HG03139 (cell line): ENCODE measurements at regions not wholly inside any gene's neighbourhood (a gene's known extent, or its start where the extent isn't known, plus 50 kb on each side); places are given as distances from the start of the nearest gene placed in this dataset.
A peak's percentile ranks its signal among the peaks of the same experiment; 100 is the strongest.

ENCODE experiments used
- ATAC-seq: cut with Tn5 transposase; IDR thresholded peaks from one replicate; pipeline ENCODE4 v1.9.1; 2021; ENCODE audit not compliant: unreplicated experiment

DNA sequence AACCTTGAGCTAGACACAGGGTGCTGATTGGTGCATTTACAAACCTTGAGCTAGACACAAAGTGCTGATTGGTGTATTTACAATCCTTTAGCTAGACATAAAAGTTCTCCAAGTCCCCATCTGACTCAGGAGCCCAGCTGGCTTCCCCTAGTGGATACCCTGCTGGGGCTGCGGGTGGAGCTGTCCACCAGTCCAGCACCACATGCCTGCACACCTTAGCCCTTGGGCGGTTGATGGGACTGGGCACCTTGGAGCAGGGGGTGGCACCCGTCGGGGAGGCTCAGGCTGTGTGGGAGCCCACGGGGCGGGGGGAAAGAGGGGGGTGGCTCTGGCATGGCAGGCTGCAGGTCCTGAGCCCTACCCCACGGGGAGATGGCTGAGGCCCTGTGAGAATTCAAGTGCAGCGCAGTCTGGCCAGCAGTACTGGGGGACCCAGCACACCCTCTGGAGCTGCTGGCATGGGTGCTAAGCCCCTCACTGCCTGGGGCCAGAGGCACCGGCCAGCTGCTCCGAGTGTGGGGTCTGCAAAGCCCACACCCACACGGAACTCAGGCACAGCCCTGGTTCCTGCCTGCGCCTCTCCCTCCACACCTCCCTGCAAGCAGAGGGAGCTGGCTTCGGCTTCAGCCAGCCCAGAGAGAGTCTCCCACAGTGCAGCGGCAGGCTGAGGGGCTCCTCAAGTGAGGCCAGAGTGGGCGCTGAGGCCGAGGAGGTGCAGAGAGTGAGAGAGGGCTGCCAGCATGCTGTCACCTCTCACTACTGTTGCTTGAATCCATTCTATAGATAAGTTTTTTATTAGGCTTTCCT is 369.8 kb upstream of the SMIM30 start:
- no peak for ATAC-seq

DNA sequence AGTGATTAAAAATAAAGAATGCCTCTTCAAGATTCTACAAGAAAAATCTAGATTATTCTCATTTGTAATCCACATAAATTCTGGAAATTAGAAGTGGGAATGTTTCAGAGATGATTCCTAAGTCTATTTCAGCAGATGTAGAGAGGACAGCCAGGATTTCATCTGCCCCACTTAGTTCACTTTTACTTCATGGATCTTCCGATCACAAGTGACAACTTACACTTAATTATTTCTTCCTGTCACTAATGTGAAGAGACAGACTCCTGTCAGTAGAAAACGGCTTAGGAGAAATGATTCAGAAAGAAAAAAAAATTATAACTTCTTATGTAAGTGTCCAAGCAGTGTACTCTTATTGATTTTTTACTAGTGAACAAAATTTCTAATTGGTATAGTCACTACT is 368.2 kb upstream of the SMIM30 start:
- no peak for ATAC-seq

DNA sequence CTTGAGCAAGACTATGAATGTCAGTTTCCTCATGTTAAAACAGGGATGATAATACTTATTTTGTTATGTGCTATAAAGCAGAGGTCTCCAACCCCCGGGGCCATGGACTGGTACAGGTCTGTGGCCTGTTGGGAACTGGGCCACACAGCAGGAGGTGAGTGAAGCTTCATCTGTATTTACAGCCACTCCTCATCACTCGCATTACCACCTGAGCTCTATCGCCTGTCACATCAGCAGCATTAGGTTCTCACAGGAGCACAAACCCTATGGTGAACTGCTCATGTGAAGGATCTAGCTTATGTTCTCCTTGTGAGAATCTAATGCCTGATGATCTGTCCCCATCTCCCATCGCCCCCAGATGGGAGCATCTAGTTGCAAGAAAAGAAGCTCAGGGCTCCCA is 365.3 kb upstream of the SMIM30 start:
- no peak for ATAC-seq

DNA sequence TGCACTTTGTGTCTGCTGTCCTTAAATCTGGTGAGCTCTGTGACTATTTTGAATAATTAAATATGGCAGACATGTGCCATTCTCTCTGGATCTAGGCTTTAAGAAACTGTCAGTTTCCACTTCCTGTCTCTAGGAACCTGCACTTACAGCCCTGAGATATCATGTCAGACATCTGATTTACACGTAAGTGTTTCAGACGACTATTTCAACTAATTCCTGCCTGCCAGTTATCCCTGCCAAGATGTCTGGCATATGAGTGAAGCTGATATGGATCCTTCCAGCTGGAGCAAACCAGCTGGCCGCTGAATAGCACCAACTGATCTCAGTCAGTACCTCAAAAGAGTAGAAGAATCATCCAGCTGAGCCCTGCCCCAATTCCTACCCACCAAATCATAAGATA is 362.2 kb upstream of the SMIM30 start:
- no peak for ATAC-seq

DNA sequence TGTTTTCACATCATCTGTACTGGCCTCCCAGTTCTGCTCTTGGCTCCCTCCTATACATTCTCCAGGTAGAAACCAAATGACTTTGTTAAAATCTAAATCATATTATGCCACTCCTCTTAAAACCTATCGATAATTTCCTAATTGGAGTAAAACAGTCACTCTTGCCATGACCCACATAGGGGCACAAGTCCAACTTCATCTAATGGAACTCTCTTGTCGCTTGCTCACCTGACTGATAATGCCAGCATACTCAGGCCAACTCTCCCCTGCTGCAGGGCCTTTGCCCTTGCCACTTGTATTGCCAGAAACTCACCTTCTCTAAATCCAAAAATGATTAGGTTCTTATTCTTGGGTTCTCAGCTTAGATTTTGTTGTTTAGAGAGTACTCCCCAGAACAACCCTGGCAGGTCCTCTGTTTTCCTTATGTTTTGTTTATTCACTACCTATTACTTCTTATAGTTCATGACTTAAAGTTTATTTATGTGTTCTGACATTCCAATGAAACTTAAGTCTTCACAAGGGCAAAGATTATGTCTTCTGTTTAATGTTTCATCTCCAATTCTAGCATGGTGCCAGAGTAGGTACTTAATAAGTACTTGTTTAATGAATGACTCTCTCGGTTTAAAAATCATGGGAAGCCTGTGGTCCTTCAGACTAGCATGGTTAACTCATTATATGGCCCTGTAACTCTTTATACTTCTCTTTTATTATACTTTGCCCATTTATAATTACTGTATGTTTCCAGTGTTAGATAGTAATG is 345.9 kb upstream of the SMIM30 start:
- no peak for ATAC-seq

DNA sequence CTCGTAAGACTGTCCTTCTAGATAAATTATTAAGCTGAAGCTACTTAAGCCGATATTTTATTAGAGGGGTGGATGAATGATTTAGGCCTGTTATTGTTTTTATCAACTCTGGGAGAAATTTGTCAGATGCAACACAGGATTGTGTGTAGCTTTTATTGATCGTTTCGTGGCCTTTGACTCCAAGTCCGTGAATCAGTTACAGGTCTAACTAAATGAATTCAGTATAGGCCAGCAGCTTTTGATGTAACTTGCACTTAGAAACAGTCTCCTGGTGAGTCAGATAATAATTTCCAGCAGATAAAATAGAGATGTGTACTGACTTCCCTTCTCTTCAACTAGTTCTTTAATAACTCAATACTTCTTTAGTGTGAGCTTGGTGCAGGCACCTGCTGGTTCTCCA is 341.7 kb upstream of the SMIM30 start:
- no peak for ATAC-seq

DNA sequence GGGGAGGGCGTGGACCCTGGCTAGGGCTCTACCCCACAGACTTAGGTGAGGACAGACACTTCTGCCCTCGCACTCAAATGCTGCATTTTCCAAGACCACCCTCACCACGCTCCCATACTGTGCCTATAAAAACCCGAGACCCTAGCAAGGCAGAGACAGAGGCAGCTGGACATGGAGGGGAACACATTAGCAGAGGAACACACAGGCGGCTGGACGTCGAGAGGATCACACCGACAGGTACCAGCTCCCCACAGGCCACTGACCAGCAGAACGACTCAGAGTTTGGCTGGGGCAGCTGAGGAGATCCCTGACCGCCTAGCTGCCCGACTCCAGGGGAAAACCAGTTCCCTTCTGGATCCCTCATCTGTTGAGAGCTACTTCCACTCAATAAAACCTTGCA is 338.2 kb upstream of the SMIM30 start:
- ATAC-seq = no peak

DNA sequence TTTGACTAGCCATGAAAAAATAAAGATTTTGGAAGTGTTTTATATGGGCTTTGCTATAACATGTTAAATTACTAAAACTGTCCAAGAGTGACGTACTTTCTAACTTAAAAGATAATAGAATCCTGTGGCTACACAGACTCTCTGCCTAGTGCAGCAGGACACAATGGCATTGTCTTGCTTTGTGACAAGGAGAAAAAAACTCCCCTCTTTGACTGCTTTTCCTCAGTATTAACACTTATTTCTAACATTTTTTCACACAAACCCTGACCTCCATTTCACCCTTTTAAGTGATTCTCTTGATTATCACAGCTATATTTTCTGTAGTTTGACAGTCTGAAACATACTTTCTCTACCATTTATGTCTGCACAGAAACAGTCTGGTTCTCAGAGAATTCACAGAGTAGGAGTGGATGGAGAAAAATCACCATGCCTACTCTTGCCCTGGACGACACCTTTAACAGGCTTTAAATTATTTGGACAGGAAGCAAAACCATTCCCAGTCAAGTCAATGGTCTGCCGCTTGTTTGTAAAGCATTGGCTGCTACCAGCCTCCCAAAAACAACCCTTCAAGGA is 336.3 kb upstream of the SMIM30 start:
- ATAC-seq = no peak

DNA sequence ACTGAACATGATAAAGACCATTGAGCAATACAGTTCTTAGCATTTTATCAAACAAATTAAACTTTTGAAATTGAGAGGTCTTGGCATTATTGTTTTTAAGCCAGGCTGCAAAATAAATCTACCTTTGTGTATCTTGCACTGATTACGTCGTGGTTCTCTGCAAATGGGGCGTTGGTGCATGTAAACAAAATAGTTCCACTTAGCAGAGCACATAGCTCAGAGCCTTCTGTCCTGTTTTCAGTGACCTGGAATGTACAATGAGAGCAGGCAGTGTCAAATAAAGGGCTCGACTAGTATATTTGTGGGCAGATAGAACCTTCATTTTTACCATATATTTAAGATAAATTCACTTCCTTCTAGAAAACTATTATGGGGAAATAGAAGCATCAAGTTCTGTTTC is 333.9 kb upstream of the SMIM30 start:
- no peak for ATAC-seq

DNA sequence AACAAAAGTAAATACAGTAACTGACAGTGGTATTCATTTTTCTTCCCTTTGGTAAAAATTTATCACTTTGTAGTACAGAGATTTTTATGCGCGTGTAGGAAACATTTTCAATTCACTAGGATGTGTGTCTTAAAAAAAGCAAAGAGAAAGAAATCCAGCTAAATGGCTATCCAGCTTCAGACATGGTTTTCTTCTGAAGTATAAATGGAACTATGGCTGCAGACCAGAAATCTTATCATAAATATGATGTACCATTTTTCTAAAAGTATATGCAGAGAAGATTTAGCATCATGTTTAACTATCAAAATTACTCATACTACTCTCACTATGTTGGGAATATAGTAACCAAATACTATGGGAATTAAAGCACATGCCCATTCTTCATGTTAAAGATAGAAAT is 328.4 kb upstream of the SMIM30 start:
- no peak for ATAC-seq

DNA sequence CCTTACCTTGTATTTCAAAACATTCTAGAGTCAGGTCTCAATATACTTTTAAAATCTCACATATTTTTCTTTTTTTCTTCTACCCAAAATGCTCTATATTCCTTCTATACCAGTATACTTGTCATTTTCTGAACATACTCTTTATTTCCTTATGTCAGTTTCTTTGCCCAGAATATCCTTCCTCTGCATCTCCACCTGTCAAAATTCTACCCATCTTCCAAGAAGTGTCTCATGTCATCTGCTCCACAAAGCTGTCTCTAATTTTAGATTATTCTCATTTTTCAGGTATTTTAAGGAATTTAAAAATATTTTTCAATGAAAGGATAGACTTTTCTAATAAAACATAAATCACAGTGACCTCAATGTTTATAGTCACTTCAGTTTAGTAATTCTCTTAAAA is 328.0 kb upstream of the SMIM30 start:
- ATAC-seq = no peak

DNA sequence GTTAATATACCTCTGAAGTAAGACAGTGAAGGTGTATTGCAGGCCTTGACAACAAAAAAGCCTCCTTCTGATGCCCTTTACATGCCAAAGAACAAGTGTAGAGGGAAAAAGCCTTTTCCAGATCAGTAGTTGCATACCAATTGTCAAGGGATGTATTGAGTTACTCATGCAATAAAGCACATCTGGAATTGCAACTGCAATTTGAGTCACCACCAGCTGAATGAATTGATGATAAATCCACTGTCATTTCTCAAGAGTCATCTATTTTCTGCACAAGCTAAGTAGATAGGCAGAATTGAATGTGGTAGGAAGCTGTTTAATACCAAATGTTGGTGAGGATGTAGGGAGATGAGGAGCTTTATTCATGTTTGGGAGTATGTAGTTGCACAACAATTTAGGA is 325.9 kb upstream of the SMIM30 start:
- ATAC-seq = no peak

DNA sequence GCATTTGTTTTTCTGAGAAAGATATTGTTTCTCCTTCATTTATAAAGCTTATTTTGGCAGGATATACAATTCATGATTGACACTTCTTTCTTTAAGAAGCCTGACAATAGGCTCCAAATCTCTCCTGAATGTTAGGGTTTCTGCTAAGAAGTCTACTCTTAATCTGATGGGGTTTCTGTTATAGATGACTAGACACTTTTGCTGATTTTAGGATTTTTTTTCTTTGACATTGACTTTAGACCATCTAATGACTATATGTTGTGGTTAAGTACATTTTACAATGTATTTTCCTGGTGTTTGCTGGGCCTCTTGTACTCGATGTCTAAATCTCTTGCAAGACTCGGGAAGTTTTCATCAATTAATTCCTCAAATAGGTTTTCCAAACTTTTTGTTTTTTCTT is 321.8 kb upstream of the SMIM30 start:
- ATAC-seq = no peak

DNA sequence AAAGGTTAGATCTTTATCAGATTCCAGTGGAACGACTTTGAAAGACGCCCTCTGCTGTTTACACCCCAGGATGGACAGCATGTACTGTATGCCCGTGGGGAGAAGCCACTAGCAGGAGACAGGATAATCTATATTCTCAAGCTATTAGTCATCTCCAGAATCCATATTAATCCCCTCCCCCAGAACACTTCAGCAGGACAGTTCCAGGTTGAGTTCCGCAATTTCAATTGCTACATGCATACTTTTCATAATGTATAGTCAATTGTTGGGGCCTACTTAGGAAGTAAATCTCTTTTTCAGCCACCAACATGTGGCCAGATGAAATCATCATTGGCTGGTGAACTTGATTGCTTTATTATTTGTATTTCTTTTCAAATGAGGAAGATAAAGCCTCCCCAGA is 313.1 kb upstream of the SMIM30 start:
- ATAC-seq = no peak

DNA sequence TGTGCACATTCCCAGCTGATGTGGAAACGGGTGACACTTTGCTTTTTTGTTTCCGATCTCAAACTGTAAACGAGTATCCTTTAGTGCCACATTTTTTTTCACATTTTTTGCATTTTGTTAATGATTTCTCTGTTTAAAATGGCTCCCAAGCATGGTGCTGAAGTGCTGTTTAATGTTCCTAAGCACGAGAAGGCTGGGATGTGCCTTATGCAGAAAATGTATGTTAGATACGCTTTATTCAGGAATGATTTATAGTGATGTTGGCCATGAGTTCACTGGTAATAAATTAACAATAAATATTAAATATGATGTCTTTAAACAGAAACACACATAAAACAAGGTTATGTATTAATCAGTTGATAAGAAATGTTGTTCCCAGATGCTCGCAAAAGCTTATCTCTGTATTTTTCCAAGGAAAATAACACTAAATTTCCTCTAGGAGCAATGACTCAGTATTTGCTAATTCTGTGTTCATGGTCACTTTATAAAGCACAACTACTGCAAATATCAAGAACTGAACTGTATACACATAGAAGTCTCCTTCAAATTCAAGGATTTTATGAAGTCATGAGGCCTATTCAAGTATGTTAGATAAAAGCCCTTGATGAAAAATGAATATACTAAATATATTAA is 305.9 kb upstream of the SMIM30 start:
- ATAC-seq = no peak

DNA sequence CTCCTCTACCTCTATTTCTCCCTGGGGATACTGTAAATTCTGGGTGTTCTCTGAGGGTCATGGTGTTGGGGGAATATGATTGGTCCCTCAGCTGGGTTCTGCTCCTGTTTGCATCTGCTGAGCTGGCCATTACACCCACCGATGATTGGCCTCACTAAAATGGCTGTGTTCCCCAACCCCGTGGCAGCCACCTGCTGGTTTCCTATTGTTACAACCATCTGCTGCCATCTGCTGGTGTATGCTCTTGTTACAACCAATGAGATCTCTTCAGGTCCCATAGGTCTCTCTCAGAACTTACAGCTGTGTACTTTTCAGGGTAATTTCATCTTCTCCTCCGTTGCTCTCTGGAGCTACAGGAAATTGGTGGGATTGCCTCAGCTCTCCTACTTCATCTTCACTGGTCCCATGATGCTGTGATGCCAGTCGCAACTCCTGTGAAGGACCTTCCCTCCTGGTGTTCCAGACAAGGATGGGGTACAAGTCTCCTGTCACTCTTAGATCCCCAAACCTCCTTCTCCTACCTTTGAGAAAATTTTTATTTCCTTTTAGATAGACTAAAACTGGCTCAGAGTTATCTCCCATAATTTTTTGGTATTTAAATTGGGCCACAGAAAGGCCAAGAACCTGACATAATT is 303.5 kb upstream of the SMIM30 start:
- ATAC-seq = peak; percentile 99

DNA sequence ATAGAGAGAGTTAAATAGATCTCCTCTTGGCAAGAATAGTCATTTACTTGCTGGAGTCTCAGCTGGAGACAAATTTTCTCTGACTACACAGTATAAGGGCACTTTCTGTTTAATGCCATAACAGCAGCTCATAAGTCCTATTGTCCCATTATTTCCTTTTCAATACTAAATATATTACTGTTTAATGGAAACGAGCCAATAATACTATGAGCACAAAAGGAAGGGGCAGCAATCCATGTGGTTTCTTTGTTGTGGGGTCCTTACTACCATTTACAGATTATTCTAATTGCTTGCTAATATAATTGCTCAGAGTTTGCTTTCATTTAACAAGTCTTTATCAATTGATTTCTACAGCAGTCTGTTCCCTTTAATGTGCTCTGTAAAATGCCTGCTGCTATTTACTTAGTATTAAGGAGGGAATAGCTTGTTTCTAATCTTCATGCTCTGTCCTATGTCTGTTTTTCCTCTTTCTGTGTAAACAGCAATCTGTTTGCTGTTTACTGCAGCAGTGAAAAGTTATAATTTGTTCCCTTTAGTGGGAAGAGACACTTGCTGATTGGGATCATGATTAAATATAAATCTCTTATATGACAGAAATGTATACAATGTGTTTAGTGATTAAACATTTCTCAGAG is 296.2 kb upstream of the SMIM30 start:
- ATAC-seq = no peak

DNA sequence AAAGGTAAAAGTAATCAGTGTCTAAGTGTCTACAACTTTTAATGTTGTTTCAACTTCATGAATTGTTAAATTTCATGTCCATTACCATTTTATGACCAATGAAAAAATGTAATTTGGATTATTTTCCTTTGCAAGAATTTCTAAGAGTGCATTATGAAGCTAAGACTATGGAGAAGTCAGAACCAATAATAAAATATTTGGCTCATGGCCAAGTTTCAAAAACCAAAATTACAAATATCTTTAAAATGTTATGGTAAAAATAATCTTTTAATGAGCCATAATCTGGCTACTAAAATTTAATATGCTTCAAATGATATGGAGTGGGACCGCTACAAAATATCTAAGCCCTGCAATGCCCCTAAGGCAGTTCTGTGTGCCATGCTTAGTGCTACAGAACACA is 294.1 kb upstream of the SMIM30 start:
- no peak for ATAC-seq

DNA sequence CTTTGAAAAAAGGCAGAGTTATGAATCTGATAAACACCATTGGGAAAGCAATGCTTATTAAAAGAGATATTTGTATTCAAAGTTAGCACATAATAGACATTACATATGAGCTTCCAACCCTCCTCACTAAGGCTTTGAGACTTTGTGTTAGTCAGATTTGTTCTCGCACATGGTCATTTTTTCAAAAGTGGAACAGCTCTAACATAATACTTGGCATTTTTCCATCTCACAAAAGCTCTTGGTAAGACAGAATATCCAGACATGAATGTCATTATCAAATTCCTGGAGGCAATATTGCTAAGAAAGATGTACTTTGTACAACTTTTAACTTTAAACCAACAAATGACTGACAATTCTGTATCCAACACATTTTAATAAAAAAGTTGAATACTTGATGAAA is 292.4 kb upstream of the SMIM30 start:
- no peak for ATAC-seq

DNA sequence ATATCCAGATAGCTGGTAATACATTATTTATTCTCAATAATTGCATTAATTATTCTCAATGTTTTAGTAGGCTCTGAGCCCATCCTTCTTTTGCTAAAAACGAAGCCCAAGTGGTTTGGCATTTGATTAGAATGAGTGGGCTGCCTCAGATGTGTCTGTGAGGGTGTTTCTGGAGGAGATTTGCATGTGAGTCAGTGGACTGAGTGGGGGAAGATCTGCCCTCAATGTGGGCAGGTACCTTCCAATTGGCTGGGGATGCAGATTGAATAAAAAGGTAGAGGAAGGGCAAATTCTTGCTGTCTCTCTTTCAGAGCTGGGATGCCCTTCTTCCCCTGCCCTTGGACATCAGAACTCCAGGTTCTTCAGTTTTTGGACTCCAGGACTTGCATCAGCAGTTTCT is 290.6 kb upstream of the SMIM30 start:
- no peak for ATAC-seq
